GM19238 (cell line): ENCODE measurements at regions not wholly inside any gene's neighbourhood (a gene's known extent, or its start where the extent isn't known, plus 50 kb on each side); places are given as distances from the start of the nearest gene placed in this dataset.

Experiments
- DNase-seq: peaks from one replicate; pipeline ENCODE4 v3.0.0; 2011; ENCODE audit warnings: low spot score; ENCODE audit not compliant: insufficient read length

DNA sequence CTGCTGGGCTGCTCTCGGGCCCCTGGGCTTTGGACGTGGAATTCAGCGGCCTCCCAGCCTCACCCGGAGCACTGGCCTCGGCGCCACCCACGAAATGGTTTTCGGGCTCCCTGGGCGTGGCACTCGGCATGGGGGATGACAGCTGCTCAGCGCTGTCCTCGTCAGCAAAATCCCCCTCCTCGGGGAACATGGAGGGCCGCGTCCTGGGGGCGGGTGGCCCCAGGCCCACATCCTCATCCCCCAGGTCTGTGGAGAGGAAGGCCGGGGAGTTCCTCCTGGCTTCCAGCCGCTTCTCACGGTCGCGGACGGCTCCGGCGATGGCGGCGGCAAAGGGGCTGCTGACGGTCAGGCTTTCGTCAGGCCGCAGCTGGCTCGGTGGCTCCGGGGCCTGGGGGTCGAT lies 88.4 kb downstream of the CTTN start:
- DNase-seq, result no peak

GRCh38 chr11:70487160-70487559 lies 88.8 kb downstream of the CTTN start:
- DNase-seq, result no peak

DNA sequence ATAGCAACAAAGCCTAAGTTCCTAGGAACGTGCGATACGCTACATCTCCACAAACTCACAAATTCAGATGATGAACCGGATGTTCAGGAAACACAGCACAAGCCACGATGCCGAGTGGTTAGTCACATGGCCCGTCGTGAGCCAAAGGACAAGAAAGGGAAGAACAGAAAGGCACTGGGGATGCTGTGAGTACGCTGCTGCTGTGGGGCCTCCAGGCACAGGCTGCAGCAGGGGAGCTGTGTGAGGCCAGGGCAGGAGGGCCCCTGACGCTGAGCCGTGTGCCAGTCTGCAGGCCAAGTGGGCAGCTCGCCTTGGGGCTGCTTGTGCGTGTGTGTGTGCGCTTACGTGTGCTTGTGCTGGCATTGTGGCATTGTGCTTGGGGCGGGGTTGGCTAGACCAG lies 89.4 kb downstream of the CTTN start:
- no peak for DNase-seq

- DNase-seq, result no peak
Measured at GRCh38 chr11:70488171-70488703, 89.9 kb downstream of the CTTN start.

- DNase-seq, result no peak
Measured at GRCh38 chr11:70489276-70489675, 90.9 kb downstream of the CTTN start.

GRCh38 chr11:70490208-70490607 lies 91.9 kb downstream of the CTTN start:
- DNase-seq, result no peak

GRCh38 chr11:70490723-70491558 lies 92.6 kb downstream of the CTTN start:
- no peak for DNase-seq

DNA sequence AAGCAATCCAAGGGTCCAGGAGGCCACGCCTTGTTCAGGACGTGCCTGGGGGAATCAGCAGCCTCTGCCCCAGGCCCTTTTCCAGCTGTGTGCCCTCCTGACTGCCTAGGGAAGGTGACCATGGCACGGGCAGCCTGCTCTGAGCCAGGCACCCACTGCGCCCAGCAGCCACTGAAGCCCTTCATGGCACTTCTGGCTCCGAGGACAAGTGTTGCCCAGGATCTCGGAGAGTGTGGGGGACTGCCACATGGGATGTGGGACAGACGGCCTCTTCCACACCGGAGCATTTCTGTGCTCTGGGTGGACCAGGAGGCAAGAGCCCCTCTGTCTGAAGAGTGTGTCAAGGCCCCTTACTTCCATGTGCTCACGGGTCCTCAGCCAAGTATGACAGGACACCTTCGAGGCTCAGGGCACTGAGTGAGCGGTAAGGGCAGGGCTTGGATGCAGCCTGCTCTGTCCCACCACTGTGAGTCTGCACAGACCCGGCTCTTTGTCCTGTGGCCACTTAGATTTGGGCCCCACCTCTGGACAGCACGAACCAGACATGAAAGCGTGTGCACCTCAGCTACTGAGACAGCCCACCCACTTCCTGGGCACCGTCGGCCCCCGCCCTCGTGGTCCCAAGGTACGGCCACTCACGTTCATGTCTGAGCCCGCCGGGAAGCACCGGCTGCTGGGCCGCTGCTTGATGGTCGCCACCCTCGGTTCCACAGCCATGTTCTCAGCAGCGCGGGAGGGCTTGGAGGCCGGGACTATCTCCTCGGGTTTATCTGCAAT lies 93.6 kb downstream of the CTTN start:
- DNase-seq, result no peak

- no peak for DNase-seq
Measured at GRCh38 chr11:70493089-70493474, 94.8 kb downstream of the CTTN start.

GRCh38 chr11:70493891-70494290 lies 95.6 kb downstream of the CTTN start:
- no peak for DNase-seq

DNA sequence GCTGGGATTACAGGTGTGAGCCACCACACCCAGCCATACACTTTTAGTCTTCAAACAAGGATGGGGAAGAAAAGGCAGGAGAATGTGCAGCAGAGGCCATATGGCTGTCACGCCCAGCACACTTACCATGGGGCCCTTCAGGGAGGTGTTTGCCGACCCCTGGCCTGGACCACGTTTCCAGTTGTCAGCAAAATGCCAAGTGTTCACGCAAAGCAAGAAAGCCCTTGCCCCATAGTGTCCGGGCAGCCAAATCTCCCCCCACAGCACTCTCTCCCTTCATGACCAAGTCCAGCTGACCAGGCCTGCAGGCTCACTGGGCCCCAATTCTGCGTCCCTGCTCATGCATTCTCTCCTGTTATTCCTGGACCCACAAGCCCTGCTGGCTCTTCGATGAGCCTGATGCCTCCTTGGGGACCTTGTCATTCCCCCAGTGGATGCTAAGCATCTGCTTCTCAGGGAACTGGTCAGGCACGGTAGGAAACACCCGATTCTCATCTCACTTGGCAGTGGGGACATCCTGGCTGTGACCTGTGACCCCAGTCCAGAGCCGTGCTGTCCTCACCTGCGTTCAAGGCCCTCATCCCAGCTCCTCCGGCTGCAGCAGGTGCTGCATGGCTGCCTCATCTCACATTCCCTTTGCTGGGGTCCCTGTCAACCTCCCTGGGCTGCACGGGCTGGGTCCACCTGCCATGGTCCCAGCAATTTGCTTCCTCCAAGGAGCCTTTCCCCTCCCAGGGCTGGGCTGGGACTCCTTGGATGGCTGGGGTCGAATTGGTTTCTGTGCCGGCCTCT lies 96.4 kb downstream of the CTTN start:
- no peak for DNase-seq

- DNase-seq, result no peak
Measured at GRCh38 chr11:70495351-70496310, 97.3 kb downstream of the CTTN start.

DNA sequence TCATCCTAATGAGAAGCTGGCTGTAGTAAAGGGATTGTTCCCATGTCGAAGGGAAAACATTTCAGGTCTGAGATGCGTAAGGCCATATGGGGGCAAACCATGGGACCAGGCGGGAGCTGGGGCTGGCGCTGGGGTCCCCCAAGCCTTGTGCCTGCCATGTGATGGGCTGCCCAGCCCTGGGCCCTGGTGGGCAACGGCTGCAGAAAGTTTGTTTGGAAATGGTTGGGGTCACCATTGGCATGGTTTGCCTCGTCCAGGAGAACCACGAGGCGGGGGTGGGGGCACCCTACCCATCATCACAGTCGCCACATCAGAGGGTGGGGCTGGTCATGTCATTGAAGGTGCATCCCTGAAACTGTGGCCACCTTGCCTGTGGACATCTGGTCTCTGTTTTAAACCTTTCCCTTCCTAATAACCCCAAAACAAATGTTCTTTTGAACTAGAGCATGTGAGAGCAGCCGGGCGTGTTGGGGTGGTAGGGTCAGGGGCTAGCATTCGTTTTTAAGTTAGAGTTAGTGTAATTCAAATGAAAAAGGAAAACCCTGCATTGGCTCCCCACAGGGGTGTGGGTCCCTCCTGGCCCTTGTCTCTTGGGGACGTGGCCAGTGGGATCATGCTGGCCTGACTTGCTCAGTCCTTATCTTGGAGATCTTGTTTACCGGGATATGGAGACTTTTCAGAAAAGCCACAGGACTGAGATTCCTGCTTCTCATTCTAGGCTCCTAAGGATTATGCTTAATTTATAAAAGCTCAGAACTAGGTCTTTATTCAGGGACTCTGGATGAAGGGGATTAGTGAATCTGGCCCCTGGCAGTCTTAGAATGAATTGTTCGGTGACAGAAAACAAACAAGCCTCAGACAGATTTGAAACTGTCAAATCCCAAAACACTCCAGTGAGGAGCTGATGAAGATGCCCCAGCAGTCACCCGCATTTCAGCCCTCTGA lies 98.5 kb downstream of the CTTN start:
- DNase-seq, result no peak

DNA sequence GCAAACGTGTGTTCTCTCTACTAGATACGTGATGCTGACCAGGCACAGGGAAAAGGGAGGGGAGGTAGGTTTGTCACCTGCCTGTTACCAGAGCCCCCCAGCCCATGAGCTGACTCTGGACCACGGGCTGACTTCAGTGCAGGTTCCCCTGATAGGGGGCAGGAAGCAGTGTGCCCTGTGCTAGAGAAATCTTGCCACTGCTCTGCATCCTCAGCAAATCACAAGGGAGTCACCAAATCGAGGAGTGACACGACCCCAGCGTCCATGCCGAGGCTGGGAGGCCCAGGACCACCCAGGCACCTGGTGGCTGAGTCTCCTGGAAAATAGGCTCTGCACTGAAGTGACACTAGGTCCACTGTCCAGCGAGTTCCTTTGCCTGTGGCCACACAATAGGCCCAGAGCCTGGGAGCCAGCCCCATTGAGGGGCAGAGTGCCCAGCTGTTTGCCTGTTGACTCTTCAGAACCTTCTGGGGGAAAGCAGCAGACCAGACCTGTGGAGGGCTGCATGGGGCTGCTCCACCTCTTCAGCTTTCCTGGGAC lies 99.3 kb downstream of the CTTN start:
- no peak for DNase-seq

- no peak for DNase-seq
Measured at GRCh38 chr11:70498171-70498571, 99.8 kb downstream of the CTTN start.

DNA sequence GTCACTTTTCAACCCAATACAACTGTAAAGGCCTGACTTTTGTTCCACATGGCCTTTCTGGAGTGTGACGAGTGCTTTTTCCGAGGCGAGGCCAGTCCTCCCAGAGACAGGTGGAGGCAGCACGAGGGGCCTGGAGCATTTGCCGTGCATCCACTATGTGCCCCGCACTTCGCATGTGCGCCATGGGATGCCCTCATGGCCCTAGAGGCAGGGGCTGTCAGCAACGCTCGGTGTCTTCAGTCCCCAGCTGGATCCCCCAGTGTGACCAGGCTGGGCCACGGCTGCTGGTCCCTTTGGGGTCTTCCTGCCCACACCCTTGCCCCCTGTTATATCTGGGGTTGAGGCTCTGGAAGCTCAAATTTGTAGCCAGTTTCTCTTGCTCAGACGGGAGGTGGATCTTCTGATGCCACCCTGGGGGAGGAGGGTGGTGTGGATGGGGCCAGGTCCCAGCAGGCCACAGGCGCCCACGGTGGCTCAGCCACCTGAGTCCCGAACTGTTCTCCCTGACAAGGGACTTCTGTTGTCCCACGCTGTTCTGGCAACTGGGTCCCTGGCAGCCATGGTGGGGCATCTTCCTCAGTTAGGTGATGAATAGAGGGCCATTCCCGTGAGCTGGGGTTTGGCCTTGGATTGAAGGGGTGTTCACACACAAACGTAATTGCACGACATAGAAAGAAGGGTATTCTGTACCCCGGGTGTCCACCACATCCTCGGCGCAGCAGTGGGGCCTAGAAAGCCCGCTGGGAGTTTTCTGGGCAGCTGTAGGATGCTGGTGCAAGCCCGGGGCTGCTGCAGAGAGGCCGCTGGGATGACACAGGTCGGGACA lies 100.9 kb downstream of the CTTN start:
- DNase-seq, result no peak

- no peak for DNase-seq
Measured at GRCh38 chr11:70500076-70500847, 101.9 kb downstream of the CTTN start.
